DND-41 (cell line): ENCODE measurements at regions not wholly inside any gene's neighbourhood (a gene's known extent, or its start where the extent isn't known, plus 50 kb on each side); places are given as distances from the start of the nearest gene placed in this dataset.

Experiments
- ATAC-seq: fragments of 200-7000 bp; cut with Tn5 transposase; 3 replicates; pipeline ENCODE4 v1.9.1; 2021; ENCODE audit warnings: low read depth; ENCODE audit not compliant: insufficient read depth
- DNase-seq: peaks from one replicate; pipeline ENCODE4 v3.0.0-alpha.2; 2020
- H2AFZ ChIP-seq: 2 replicates; pipeline ENCODE4 v1.6.0; 2012; ENCODE audit warnings: low read depth, low read length
- H3K27ac ChIP-seq: 2 replicates; pipeline ENCODE4 v1.5.1; 2012; ENCODE audit warnings: low read length, inconsistent platforms
- H3K27me3 ChIP-seq: fragments of 200-600 bp; sonication (generic); 2 replicates; pipeline ENCODE4 v1.6.0; 2012; ENCODE audit warnings: low read length, mild to moderate bottlenecking, inconsistent platforms; ENCODE audit not compliant: insufficient read depth, poor library complexity
- H3K36me3 ChIP-seq: 2 replicates; pipeline ENCODE4 v1.5.1; 2012; ENCODE audit warnings: low read length, inconsistent platforms; ENCODE audit not compliant: insufficient read depth
- H3K4me1 ChIP-seq: 2 replicates; pipeline ENCODE4 v1.5.1; 2012; ENCODE audit warnings: mild to moderate bottlenecking, low read length; ENCODE audit not compliant: insufficient read depth
- H3K4me2 ChIP-seq: 2 replicates; pipeline ENCODE4 v1.6.0; 2012; ENCODE audit warnings: mild to moderate bottlenecking, moderate library complexity, low read length, inconsistent platforms; ENCODE audit not compliant: insufficient read depth
- H3K4me3 ChIP-seq, 2 experiments: fragments of 200-600 bp in 1 of 2; shearing (Covaris generic) in 1 of 2; 2 replicates each; pipeline ENCODE4 v1.5.1; 2012 to 2016; ENCODE audit warnings: inconsistent platforms in 2 of 2, low read length in 2 of 2, mild to moderate bottlenecking in 2 of 2, low read depth in 1 of 2, moderate library complexity in 1 of 2
- H3K79me2 ChIP-seq: 2 replicates; pipeline ENCODE4 v1.6.0; 2012; ENCODE audit warnings: low read length, inconsistent platforms; ENCODE audit not compliant: insufficient read depth
- H3K9ac ChIP-seq: 2 replicates; pipeline ENCODE4 v1.6.0; 2012; ENCODE audit warnings: low read depth, mild to moderate bottlenecking, inconsistent platforms, low read length, moderate library complexity
- H3K9me3 ChIP-seq: 2 replicates; pipeline ENCODE4 v1.5.1; 2012; ENCODE audit warnings: low read length, moderate library complexity, mild to moderate bottlenecking, inconsistent platforms; ENCODE audit not compliant: insufficient read depth, severe bottlenecking
- H4K20me1 ChIP-seq: 2 replicates; pipeline ENCODE4 v1.6.0; 2012; ENCODE audit warnings: low read length; ENCODE audit not compliant: insufficient read depth
- CTCF ChIP-seq: IDR thresholded peaks from 2 replicates; pipeline ENCODE4 v1.5.1; 2012; ENCODE audit warnings: borderline replicate concordance, low read length, moderate library complexity, mild to moderate bottlenecking; ENCODE audit not compliant: poor library complexity, severe bottlenecking; ENCODE audit errors: extremely low read depth
- EZH2 ChIP-seq: IDR thresholded peaks from 3 replicates; pipeline ENCODE4 v1.6.1; 2012; ENCODE audit warnings: borderline replicate concordance, low read depth, mild to moderate bottlenecking, moderate library complexity, low read length, inconsistent platforms; ENCODE audit not compliant: severe bottlenecking

- no peak for ATAC-seq
- Histone ChIP-seq H3K4me1 (no peaks in the 10 kb centered on the region), H2AFZ (no peak overlapping the region), H3K27ac (no peak overlapping the region), H3K79me2 (no peaks in the 10 kb centered on the region), H3K36me3 (no peaks in the 10 kb centered on the region), H3K9me3 (no peaks in the 10 kb centered on the region), H3K27me3 (peaks cover 7% of the 10 kb centered on the region), H3K9ac (no peak overlapping the region), H3K4me2 (no peak overlapping the region), H3K4me3 (no peak overlapping the region), H4K20me1 (peaks cover 4% of the 10 kb centered on the region)
- DNase-seq, result no peak
- no peak for TF ChIP-seq CTCF
- no peak for TF ChIP-seq EZH2
Measured at GRCh38 chr16:5379954-5380353, 282.4 kb upstream of the EEF2KMT start.

GRCh38 chr16:5378531-5378930, 280.9 kb upstream of the EEF2KMT start:
- Histone ChIP-seq H3K4me1 (no peaks in the 10 kb centered on the region), H3K9ac (no peak overlapping the region), H3K36me3 (no peaks in the 10 kb centered on the region), H3K9me3 (no peaks in the 10 kb centered on the region), H3K79me2 (no peaks in the 10 kb centered on the region), H3K4me3 (no peak overlapping the region), H3K27ac (no peak overlapping the region), H3K27me3 (peaks cover 7% of the 10 kb centered on the region), H4K20me1 (peaks cover 4% of the 10 kb centered on the region), H2AFZ (no peak overlapping the region), H3K4me2 (no peak overlapping the region)
- DNase-seq (no peak), ATAC-seq (no peak)
- TF ChIP-seq EZH2 (no peak), CTCF (no peak)

- peaks cover 7% of the 10 kb centered on the region for H3K27me3 ChIP-seq
- no peak for ATAC-seq
- no peak overlapping the region for H3K9ac ChIP-seq
- no peak overlapping the region for H3K27ac ChIP-seq
- peaks cover 4% of the 10 kb centered on the region for H4K20me1 ChIP-seq
- no peaks in the 10 kb centered on the region for H3K79me2 ChIP-seq
- DNase-seq, result no peak
- H2AFZ ChIP-seq, result no peak overlapping the region
- H3K9me3 ChIP-seq, result no peaks in the 10 kb centered on the region
- H3K4me2 ChIP-seq, result no peak overlapping the region
- H3K36me3 ChIP-seq, result no peaks in the 10 kb centered on the region
- no peak overlapping the region for H3K4me3 ChIP-seq
- TF ChIP-seq CTCF (no peak), EZH2 (no peak)
- no peaks in the 10 kb centered on the region for H3K4me1 ChIP-seq
Measured at GRCh38 chr16:5377280-5377898, 279.8 kb upstream of the EEF2KMT start.

- Histone ChIP-seq H3K4me3 (no peak overlapping the region), H3K9ac (no peak overlapping the region), H3K4me2 (no peak overlapping the region), H3K27me3 (peaks cover 7% of the 10 kb centered on the region), H3K4me1 (no peaks in the 10 kb centered on the region), H3K9me3 (no peaks in the 10 kb centered on the region), H3K36me3 (no peaks in the 10 kb centered on the region), H3K27ac (no peak overlapping the region), H4K20me1 (peaks cover 4% of the 10 kb centered on the region; the same call in 1 of the 2 replicates), H3K79me2 (no peaks in the 10 kb centered on the region), H2AFZ (no peak overlapping the region)
- DNase-seq (no peak), ATAC-seq (no peak)
- no peak for TF ChIP-seq CTCF
- TF ChIP-seq EZH2, result no peak
Measured at GRCh38 chr16:5374184-5374583, 276.6 kb upstream of the EEF2KMT start.
